SK-N-SH treated with all-trans-retinoic acid at 6 μM for 48 hours (cell line): ENCODE measurements at regions not wholly inside any gene's neighbourhood (a gene's known extent, or its start where the extent isn't known, plus 50 kb on each side); places are given as distances from the start of the nearest gene placed in this dataset.

ENCODE experiments used
- CSDC2 ChIP-seq: fragments of 250-450 bp; sonication (Bioruptor Pico); IDR thresholded peaks from 2 replicates; pipeline ENCODE4 v1.5.0; 2020; ENCODE audit warnings: mild to moderate bottlenecking, moderate library complexity
- ESRRG ChIP-seq: fragments of 250-450 bp; sonication (Bioruptor Pico); IDR thresholded peaks from 2 replicates; pipeline ENCODE4 v1.6.1; 2021; ENCODE audit warnings: mild to moderate bottlenecking
- GLIS3 ChIP-seq: fragments of 250-450 bp; sonication (Bioruptor Pico); IDR thresholded peaks from 2 replicates; pipeline ENCODE4 v1.5.0; 2020; ENCODE audit warnings: mild to moderate bottlenecking, moderate library complexity
- OSR1 ChIP-seq: fragments of 250-450 bp; sonication (Bioruptor Pico); IDR thresholded peaks from 2 replicates; pipeline ENCODE4 v1.8.0; 2022; ENCODE audit warnings: moderate library complexity, mild to moderate bottlenecking, inconsistent platforms
- PATZ1 ChIP-seq: fragments of 250-450 bp; sonication (Bioruptor Pico); IDR thresholded peaks from 2 replicates; pipeline ENCODE4 v1.8.0; 2020; ENCODE audit warnings: mild to moderate bottlenecking, moderate library complexity, borderline replicate concordance
- POU6F1 ChIP-seq: fragments of 250-450 bp; sonication (Bioruptor Pico); IDR thresholded peaks from 2 replicates; pipeline ENCODE4 v1.8.0; 2021; ENCODE audit warnings: low read depth, mild to moderate bottlenecking, moderate library complexity, borderline replicate concordance
- ZC3H10 ChIP-seq: fragments of 250-450 bp; sonication (Bioruptor Pico); IDR thresholded peaks from 2 replicates; pipeline ENCODE4 v1.5.1; 2021; ENCODE audit warnings: mild to moderate bottlenecking, moderate library complexity
- ZNF565 ChIP-seq: fragments of 450-650 bp; formaldehyde crosslinking; conservative IDR thresholded peaks from 2 replicates; pipeline ENCODE4 v1.5.0; 2020; ENCODE audit warnings: low read depth, mild to moderate bottlenecking, moderate library complexity

- TF ChIP-seq CSDC2 (CRISPR knock-in tag) (no peak), GLIS3 (no peak), ZC3H10 (CRISPR knock-in tag) (no peak), PATZ1 (CRISPR knock-in tag) (no peak), POU6F1 (CRISPR knock-in tag) (no peak), ESRRG (CRISPR knock-in tag) (no peak), OSR1 (CRISPR knock-in tag) (no peak), ZNF565 (CRISPR knock-in tag) (no peak)
Observed at GRCh38 chr16:85490407-85491057, 122.6 kb upstream of the GSE1 start.
